GM21737 (cell line): ENCODE measurements at regions not wholly inside any gene's neighbourhood (a gene's known extent, or its start where the extent isn't known, plus 50 kb on each side); places are given as distances from the start of the nearest gene placed in this dataset.

Experiments used
- ATAC-seq: cut with Tn5 transposase; IDR thresholded peaks from one replicate; pipeline ENCODE4 v1.9.1; 2021; ENCODE audit warnings: mild to moderate bottlenecking, moderate library complexity; ENCODE audit not compliant: unreplicated experiment

DNA sequence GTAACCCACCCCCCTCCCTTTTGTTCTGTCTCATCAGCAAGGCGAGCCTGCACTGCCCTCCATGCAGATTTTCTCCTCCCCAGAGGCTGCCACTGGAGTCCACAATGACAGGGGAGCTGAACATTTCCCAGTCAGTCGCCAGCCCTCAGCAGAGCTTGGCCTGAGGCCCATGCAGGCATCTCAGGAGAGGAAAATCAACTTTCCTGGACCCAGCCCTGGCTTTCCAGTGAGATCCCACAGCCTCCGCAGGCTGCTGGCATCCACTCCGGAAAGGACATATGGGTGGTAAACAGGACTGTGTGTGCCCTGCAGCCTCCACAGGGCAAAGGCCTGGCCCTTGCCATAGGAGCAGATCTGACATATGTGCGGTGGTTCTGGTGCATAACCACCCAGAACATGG, 253.8 kb downstream of the TNS1 start:
- no peak for ATAC-seq

DNA sequence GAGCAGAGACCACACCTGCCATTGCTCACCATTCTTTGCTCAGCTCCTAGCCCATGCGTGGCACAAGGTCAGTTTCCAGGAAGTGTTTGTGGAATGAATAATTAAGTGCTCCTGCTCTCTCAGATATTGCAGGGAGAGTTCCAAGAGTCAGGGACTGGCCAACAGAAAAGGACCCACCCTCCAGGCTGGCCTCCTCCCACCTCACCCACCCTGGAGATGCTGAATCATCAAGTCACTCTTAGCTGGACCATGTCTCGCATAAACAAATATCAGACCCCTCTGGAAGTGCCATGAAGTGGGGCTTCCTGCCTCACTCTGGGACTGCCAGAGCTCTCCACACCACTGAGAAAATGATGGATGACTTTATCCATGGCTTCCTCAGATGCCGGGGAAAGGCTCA, 256.0 kb downstream of the TNS1 start:
- ATAC-seq: no peak

DNA sequence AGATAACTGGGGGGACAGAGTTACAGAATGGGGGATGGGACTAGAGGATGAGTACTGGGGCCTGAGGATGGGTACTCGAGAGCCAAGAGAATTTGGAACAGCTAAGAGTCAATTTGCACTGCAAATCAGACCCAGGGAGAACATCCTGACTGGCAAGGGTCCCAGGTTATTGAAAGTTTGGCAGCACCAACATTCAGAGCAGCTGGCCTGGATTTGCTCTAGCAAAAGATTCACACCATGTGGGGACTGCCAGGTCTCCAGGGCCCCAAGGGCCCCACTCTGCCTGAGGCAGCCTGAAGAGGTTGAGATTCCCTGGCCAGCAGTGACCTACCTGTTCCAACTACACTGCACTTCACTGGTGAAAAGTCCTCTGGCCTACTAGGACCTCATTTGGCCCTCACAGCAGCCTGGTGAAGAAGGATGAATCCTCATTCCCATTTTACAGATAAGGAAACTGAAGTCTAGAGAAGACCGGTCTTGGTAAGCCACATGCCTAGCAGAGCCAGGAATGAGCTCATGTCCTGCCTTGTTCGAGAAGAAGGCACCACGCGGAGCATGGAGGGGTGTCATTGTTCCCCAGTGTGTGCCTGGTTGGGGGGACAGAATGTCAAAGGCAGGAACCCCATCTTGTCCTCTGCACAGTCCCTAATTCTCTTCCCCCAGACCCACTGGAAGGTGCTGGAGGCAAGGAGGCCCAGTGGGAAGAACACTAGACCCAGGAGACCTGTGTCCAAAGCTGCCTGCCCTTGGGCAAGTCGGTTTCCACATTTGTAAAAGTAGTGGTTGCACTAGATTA, 258.6 kb downstream of the TNS1 start:
- no peak for ATAC-seq

DNA sequence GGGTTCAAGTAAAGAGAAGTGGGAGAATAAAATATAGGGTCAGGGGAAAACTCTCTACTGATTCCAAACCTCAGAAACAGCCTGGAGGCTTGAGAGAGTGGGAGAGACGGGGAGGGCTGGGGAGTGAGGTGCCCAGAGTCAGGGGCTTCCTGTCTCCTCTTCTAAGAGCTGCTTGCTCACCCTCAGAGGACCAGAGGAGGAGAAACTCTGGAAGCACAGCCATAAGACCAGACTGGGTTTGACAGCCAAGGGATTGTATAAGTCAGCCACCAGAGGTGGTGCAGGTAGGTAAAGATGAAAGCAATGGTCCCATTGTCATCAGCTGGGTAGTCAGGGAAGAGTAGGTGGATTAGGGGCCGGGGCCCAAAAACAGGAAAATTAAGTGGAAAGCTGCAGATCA, 259.4 kb downstream of the TNS1 start:
- ATAC-seq: no peak

DNA sequence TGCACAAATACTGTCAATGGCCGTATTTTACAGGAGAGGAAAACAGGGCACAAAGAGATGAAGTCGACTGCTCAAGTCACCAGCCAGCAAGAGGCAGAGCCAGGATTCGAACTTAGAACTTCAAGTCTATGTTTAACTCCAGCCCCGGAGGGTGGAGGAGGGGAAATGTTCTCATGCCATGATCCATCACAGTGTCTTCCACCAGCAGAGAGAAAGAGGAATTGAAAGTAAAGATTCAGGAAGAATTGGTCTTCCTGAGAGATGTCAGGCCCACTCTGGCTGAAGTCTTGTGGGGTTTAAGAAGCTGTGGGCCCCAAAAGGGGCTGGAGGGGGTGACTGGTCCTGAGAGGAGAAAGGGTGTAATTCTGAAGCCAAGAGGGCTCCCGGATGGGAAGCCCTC, 260.0 kb downstream of the TNS1 start:
- no peak for ATAC-seq

DNA sequence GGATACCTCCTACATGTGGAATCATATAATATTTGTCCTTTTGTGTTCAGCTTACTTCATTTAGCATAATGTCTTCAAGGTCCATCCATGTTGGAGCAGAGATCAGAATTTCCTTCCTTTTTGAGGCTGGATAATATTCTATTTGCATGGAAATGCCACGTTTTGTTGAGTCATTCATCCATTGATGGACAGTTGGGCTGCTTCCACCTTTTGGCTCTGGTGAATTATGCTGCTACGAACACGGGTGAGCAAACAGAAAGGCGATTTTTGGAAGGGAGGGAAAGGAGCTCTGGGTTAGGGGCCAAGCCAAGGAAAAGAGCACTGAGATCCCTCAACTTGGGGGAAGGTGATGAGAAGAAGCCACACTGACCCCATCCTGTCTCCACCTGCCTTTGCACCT, 260.5 kb downstream of the TNS1 start:
- ATAC-seq: no peak

DNA sequence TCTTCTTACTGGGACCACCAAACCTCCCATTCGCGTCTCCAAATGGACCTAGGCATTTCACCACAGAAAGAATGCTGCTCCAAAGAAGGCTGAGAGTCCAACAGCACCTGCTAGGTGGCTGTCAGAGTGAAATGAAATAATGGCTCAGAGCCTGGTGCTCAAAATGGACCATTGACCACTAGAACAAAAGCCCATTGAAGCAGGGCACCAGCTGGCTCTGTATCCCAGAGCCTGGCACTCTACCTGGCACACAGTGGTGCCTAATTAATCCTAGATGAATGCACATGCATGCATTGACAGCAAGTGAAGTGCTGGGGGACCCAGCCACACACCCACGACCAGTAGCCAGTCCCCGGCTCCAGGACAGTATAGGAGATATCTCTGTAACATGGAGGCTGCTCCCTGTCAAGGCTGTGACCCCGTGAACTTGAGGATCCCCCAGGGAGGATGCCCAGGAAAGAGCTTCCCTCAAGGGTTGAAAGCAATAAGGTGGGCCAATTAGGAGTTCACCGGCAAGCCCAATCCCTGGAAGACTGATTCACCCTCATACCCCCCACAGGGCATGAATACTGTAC, 261.3 kb downstream of the TNS1 start:
- ATAC-seq: no peak

DNA sequence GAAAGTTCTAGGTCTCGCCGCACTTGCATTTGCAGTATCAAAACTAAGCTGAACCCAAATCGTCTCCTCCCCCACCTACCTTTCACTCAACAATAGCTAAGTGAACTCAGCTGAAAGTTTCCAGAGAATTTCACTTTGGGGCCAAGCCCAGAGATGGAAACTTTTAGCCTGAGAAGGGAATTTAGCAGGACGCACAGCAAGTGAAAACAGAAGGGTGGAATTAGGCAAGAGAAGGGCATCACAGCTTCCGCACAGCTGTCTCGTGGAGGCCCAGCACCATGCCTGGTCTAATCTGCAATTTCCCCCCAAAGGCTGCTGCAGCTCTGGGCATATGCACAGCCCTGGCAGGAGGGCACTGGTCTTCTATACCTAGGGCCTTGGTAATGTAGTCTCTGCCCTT, 262.0 kb downstream of the TNS1 start:
- ATAC-seq: no peak

DNA sequence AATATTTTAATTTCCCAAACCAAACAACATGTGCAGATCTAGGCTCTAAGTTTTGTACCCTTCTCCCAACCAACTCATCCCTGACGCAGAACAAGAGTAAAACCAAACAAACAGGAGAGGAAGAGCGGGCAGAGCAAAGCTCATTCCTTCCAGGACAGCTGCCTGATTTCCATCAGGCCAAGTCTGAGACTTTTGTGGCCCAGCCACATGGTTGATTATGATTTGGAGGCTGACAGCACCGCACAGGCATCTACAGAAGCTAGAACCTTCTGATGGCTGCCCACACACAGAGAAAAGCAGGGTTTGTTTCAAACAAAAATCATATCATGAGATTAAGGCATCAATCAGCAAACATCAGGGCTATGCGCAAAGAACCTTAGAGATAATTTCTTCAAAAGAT, 262.6 kb downstream of the TNS1 start:
- no peak for ATAC-seq

DNA sequence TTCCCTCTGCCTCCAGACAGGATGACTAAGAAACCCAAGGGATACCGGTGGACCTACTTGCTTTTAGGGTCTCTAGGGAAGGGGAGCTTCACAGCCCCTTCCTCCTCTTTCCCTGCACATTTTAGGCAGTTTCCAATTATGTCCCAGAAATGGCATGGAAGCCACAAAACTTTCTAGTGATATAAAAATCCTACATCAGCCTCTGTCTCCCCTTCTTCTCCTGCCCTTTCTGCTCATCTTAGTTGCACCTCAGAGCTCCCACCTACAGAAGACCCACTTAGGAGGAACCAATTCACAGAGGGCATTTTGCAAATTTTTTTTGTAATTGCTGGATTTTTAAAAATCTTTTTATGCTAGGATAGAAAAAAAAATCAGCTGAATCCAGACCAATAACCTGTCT, 263.1 kb downstream of the TNS1 start:
- no peak for ATAC-seq

DNA sequence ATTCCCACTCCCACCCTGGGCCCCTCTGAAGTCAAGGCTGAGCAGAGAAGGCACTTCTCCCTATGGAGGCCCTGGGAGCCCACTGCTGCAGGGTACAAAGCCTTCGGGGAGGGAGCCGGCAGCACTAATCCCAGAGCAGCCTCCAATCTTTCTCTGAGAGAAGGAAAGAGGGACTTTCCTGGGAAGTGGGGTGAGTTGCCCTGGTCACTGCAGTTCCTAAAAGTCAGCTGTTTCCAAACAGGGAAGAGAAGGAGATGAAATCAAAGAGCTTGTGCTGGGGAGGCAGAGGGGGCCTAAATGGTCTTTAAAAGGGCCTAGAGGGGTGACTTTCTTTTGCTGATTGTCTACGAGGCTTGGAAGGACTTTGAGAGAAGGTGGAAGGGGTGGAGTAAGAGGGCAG, 264.7 kb downstream of the TNS1 start:
- no peak for ATAC-seq

DNA sequence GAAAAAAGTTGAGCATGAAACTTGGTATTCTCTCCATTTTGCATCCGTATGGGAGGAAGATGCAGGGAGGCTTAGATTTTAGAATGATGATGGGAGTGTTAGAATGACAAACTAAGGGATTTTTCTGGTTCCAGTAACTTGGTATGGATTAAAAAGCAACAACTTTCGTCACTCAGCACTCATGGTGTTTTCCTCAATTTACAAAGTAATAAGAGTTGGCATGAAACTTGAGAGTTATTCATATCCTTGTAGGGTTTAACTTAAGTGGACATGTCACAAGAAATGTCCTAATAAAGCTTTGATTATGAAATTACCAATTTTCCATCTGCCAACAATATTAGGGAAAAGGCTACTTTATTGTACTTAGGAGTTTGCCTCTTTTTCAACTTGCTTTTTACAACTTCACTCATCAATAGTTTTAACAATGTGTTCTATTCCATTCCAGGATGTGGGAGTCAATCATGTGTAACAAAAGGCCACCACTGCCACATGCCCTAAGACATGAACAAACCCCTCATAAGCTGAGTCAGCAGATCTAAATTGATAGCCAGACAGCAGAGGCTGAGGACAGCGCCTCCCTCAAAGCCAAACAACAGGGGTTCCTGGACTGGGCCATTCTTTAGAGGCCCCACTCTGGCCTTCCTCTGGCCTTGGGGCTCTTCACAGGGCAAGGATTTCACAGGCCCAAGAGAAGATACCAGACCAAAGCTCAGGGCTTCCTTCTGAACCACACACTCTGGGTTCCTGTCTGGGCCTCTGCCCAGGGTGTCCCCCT, 265.8 kb downstream of the TNS1 start:
- ATAC-seq: no peak

DNA sequence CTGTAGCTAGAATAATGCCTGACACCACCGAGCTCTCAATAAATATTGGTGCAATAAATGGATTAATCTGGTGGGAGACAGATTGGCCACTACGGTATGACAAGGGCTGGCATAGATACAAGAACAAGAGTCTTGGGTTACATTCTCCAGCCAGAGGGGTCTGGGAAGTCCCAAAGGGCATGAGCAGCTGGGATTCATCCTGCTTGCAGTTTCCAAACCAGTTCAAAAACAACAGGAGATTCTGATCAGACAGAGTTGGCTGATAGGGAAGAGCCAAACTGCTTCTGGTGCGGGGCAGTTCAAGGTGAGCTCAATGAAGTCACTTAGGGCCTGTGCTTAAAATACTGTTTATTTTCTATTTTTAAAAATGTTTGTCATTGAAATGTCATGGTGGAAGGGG, 266.9 kb downstream of the TNS1 start:
- no peak for ATAC-seq

DNA sequence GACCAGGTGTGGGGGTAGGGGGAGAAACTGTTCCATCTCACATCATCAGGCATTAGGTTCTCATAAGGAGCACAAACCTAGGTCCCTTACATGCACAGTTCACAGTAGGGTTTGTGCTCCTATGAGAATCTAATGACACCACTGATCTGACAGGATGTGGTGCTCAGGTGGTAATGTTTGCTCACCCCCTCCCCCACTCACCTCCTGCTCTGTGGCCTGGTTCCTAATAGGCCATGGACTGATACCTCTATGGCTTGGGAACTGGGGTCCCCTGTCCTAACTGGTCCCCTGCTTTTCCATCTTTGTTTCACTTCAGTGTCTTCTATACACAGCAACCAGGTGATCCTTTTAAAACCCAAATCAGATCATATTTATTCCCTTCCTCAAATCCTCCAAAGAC, 267.8 kb downstream of the TNS1 start:
- no peak for ATAC-seq

DNA sequence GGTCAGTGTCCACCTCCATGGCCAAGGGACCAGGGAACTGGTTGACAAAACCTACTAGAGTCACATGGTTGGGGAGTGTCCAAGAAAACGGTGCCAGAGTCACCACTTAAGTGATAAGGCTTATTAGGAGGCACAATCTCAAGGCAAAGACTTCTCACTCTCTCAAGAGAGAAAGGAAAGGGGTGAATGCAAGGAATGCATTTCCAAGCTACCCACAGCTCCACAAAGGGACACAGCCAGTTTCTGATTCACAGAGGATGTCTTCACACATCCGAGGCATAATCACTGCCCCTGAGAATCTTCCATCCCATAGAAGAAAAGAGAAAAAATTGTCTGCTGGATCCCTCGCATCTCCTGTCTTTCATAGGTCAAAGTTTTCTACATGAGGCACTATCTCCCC, 269.3 kb downstream of the TNS1 start:
- no peak for ATAC-seq

DNA sequence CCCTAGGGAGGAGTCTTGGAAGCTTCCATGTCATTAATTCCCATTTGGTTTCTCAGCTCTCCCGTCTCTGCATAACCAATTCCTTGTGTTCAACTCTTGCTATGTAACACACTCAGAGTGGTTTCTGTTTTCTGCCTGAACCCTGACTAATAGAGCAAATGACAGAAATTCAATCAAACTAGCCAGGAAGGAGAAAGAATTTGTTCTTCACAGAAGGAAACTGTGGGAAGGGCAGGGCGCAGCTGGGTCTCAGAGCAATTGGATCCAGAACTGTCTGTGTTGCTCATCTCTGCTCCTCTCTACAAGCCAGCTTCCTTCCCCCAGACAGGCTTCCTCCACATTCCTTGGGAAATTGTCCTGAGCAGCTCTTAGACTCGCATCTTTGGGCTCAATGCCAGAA, 269.8 kb downstream of the TNS1 start:
- no peak for ATAC-seq

DNA sequence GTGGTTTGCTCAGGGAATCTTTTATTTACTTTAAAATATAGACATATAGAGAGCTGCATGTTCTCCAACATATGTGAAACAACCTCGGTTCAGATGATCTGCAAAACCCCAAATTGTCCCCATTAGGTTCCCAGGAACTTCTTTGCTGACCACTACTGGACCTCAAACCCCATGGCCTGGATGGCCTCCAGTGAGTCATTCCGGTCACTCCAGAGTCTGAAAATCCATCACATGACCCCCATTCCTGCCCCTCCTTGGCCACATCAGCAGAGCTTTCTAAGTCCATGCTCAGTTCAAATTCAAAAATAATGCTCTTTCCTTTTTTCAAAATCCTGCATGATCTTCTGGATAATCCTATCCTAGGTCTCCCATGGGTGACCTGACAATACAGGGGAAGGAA, 271.0 kb downstream of the TNS1 start:
- ATAC-seq: no peak

DNA sequence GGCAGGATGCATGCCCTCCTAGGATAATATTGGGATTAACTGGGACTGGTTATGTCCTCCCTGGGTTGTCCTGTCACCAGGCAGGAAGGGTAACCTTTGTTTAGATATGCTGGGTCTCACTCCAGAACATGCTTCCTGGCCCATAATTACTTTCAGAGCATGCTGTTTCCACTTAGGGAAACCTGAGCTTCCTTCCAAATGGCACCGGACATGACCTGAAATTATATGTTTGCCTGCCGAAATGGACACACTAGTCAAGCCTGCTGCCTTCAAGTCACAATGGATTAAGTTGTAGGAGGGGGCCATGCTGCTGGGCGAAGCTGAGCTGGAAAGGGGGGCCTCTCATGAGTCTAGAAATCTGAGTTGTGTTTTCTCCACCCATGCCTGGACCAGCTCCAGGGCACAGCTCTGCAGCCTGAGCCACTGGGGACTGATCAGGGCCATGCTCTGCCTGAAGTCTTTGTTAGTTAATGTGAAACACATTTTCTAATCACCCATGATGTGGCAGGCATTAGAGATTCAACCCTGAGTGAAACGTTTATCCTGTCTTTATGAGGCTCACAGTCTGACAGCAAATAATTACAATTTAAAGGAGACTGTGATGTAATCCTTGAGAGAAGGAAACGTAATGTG, 273.3 kb downstream of the TNS1 start:
- no peak for ATAC-seq

DNA sequence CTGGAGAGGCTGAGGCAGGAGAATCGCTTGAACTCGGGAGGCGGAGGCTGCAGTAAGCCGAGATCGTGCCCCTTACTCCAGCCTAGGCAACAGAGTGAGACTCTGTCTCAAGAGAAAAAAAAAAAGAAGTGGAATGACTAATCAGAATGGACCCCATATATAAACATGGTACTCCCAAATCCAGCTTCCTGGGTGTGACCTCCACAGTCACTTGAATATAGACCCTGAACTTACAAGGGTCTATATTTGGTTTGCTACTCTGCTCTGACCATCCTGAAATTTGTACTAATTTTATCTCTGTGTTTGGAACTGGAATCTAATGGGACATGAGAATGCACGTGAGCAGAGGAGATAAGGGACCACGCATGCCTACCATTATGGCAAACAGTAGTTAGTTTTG, 275.0 kb downstream of the TNS1 start:
- ATAC-seq: no peak

DNA sequence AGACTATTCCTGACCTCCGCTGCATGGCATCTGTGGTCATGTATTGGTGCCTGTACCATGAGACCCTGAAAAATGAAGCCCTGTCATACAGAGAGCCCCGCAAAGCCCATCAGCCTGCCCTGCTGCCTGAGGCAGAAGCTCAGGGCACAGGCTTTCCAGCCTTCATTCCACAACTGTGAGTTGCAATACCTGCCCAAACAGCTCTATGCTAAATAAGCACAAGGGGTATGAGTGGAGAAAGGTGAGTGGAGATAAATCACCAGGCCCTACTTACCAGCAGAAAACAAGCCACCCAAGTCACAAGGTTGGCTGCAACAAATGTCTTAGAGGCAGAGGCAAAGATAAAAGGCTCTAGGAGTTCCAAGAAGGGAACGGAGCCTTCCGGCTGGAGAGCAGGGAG, 277.4 kb downstream of the TNS1 start:
- no peak for ATAC-seq

DNA sequence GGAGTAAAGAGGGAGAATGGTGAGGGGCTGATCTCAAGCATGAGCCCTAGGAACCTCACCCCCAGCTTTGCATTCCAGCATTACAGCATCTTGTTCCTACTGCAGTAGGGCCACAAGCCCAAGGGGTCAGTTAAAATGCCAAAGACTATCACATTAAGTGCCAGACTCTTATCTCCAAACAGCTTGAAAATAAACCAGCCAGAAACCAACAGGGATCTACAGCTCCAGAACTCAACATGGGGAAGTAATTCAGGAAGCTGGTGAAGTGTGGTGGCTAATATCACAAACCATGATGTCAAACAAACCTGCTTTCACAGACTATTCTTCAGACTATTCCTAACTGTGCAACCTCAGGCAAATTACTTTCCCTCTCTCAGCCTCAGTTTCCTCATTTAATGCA, 278.3 kb downstream of the TNS1 start:
- ATAC-seq: no peak

DNA sequence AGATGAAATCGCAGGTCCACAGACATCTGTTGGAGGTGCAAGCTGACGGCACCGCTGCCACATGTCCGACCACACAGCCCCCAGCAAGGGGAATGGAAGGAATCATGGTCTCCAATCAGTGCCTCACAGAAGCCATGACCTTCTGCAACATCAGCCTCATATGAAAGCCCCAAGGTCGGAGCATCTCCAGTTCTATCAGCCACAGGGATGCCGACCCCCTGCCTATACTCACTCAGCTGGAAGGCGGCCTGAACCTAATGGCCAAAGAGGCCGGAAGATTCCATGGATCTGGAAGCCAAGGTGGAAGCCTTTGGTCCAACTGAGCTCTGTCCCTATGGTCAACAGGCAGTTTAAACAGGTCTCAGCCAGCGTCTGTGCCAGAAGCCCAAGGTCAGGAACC, 278.8 kb downstream of the TNS1 start:
- ATAC-seq: no peak
